Fibroblast of lung (primary cell): ENCODE measurements at regions not wholly inside any gene's neighbourhood (a gene's known extent, or its start where the extent isn't known, plus 50 kb on each side); places are given as distances from the start of the nearest gene placed in this dataset.

Experiments used
- DNase-seq, 2 donors: peaks; one replicate each; pipeline versions ENCODE4 v3.0.0 to v3.0.0-alpha.2; 2010; ENCODE audit warnings: low read depth in 2 of 2
- H2AFZ ChIP-seq: 2 replicates; pipeline ENCODE4 v1.5.1; 2012; ENCODE audit warnings: low read length, control low read depth, inconsistent platforms
- H3K27ac ChIP-seq: 2 replicates; pipeline ENCODE4 v1.5.1; 2011; ENCODE audit warnings: low read length, control low read depth; ENCODE audit not compliant: insufficient read depth
- H3K27me3 ChIP-seq: 2 replicates; pipeline ENCODE4 v1.5.1; 2011; ENCODE audit warnings: mild to moderate bottlenecking, low read length; ENCODE audit not compliant: control insufficient read depth, insufficient read depth
- H3K36me3 ChIP-seq: 2 replicates; pipeline ENCODE4 v1.5.1; 2011; ENCODE audit warnings: low read length; ENCODE audit not compliant: control insufficient read depth, insufficient read depth
- H3K4me1 ChIP-seq: 2 replicates; pipeline ENCODE4 v1.5.1; 2011; ENCODE audit warnings: low read length; ENCODE audit not compliant: control insufficient read depth, insufficient read depth; ENCODE audit errors: extremely low read depth
- H3K4me2 ChIP-seq: 2 replicates; pipeline ENCODE4 v1.5.1; 2011; ENCODE audit warnings: low read length, control low read depth; ENCODE audit not compliant: insufficient read depth; ENCODE audit errors: extremely low read depth
- H3K4me3 ChIP-seq, 4 experiments: fragments of 200-600 bp in 1 of 4; sonication (generic) in 1 of 4; replicated peaks in 1 of 4; 2 replicates each; pipeline ENCODE4 v1.5.1; 2011 to 2016; ENCODE audit warnings: low read length in 4 of 4, low read depth in 3 of 4, mild to moderate bottlenecking in 3 of 4, control low read depth in 2 of 4, inconsistent platforms in 1 of 4, mixed read lengths in 1 of 4; ENCODE audit not compliant: insufficient read depth in 1 of 4; ENCODE audit errors: control extremely low read depth in 1 of 4
- H3K79me2 ChIP-seq: 2 replicates; pipeline ENCODE4 v1.5.1; 2012; ENCODE audit warnings: mild to moderate bottlenecking, low read length, inconsistent platforms; ENCODE audit not compliant: control insufficient read depth, insufficient read depth
- H3K9ac ChIP-seq: 2 replicates; pipeline ENCODE4 v1.5.1; 2011; ENCODE audit warnings: mild to moderate bottlenecking, low read length, control low read depth; ENCODE audit not compliant: insufficient read depth
- H3K9me3 ChIP-seq: 2 replicates; pipeline ENCODE4 v1.5.1; 2012; ENCODE audit warnings: low read depth, low read length; ENCODE audit not compliant: control insufficient read depth, insufficient read depth
- H4K20me1 ChIP-seq: 2 replicates; pipeline ENCODE4 v1.5.1; 2011; ENCODE audit warnings: low read length; ENCODE audit not compliant: control insufficient read depth, insufficient read depth; ENCODE audit errors: extremely low read depth
- CTCF ChIP-seq, 2 donors: IDR thresholded peaks in 1 of 2; conservative IDR thresholded peaks in 1 of 2; 1 replicate in 1 of 2; 2 replicates in 1 of 2; pipeline ENCODE4 v1.5.1; 2011 to 2012; ENCODE audit warnings: low read length in 2 of 2, control low read depth in 1 of 2, inconsistent platforms in 1 of 2, low read depth in 1 of 2, mild to moderate bottlenecking in 1 of 2
- EZH2 ChIP-seq: IDR thresholded peaks from 2 replicates; pipeline ENCODE4 v1.5.1; 2012; ENCODE audit warnings: low read length, control low read depth, mild to moderate bottlenecking; ENCODE audit errors: missing control alignments

DNA sequence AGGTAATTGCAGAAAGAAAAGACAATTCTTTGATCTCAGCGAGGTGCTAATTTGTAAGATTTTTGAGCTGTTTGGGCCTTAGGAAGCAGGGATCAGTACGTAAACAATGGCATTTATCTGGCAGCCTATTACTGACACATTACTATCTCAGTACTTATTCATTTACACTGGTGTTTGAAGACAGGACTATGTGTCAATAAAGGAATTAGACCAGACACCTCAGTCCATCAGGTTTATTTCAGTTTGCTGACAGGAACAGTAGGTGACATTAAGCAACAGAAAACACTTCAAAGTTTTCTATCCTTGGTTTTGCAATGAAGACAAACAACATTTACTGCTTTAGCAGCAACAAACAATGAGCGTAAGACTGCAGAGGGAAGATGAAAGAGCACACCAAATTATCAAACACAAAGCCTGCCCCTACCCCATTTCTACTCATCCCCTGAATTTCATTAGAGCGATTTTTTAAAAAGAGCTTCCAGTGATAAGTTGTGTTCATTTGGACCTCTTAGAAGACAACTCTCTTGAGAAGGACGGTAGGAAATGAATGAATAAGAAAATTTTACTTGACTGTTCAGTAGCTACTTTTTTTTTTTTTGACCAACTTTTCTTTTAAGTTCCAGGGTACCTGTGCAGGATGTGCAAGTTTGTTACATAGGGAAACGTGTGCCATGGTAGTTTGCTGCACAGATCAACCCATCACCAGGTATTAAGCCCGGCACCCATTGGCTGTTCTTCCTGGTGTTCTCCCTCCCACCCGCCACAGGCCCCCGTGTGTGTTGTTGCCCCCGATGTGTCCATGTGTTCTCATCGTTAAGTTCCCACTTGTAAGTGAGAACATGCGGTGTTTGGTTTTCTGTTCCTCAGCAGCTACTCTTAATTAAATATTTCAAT, 138.8 kb downstream of the DKK1 start:
- no peaks in the 10 kb centered on the region for H3K79me2 ChIP-seq
- no peaks in the 10 kb centered on the region for H3K4me1 ChIP-seq
- H3K27ac ChIP-seq, result no peak overlapping the region
- no peak for TF ChIP-seq CTCF (conservative IDR thresholded peaks at IDR 0.05 in 1 of 2, IDR thresholded peaks at IDR 0.05 in 1 of 2; ENCODE audit: low read depth in 1 of 2, low read length in 2 of 2)
- TF ChIP-seq EZH2, result no peak
- no peak for DNase-seq
- no peaks in the 10 kb centered on the region for H3K27me3 ChIP-seq
- H4K20me1 ChIP-seq, result no peaks in the 10 kb centered on the region
- H3K36me3 ChIP-seq, result no peaks in the 10 kb centered on the region
- peak overlapping the region; percentile 19 for H2AFZ ChIP-seq
- H3K9me3 ChIP-seq, result no peaks in the 10 kb centered on the region
- H3K9ac ChIP-seq, result no peak overlapping the region
- H3K4me3 ChIP-seq, result no peak overlapping the region
- no peak overlapping the region for H3K4me2 ChIP-seq

DNA sequence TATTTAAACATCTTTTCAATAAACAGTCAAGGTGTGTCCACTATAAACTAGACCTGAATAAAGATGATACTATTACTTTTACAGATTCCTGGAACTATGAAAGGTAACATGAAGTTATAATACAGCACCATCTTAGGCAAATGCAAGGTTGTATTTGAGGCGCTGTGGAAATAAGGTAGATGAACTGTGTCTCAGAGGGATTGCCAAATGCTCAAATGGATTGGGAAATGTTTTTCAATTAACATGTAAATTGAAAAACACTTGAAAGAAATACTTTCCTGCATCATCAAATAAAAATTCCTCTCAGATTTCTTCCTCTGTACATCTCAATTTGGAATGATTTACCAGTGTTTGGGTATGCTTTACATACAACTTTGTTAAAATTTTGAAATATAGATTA, 139.4 kb downstream of the DKK1 start:
- TF ChIP-seq EZH2, result no peak
- no peak for TF ChIP-seq CTCF (conservative IDR thresholded peaks at IDR 0.05 in 1 of 2, IDR thresholded peaks at IDR 0.05 in 1 of 2; ENCODE audit: low read depth in 1 of 2, low read length in 2 of 2)
- no peaks in the 10 kb centered on the region for H3K27me3 ChIP-seq
- no peak overlapping the region for H3K9ac ChIP-seq
- H3K79me2 ChIP-seq, result no peaks in the 10 kb centered on the region
- H3K4me2 ChIP-seq, result no peak overlapping the region
- no peak overlapping the region for H2AFZ ChIP-seq
- no peak overlapping the region for H3K27ac ChIP-seq
- H3K36me3 ChIP-seq, result no peaks in the 10 kb centered on the region
- H3K4me1 ChIP-seq, result no peaks in the 10 kb centered on the region
- H3K4me3 ChIP-seq, result no peak overlapping the region
- no peaks in the 10 kb centered on the region for H4K20me1 ChIP-seq
- no peaks in the 10 kb centered on the region for H3K9me3 ChIP-seq
- DNase-seq, result no peak

DNA sequence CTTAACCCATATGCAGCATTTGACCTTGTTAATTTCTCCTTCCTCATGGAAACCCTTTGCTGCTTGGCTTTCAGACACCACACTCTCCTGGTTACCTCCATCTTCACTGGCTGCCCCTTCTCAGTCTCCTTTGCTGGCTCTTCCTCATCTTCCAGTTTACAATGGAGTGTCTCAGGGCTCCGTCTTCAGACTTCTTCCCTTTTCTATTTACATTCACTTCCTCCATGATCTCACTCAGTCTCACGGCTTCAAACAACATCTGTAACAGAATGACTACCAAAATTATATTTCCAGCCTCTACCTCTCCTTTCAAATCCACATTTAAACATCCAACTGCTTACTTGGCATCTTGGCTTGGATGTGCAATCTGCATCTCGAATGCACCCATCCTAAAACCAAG, 140.4 kb downstream of the DKK1 start:
- no peaks in the 10 kb centered on the region for H3K9me3 ChIP-seq
- H3K27ac ChIP-seq, result no peak overlapping the region
- TF ChIP-seq CTCF (conservative IDR thresholded peaks at IDR 0.05 in 1 of 2, IDR thresholded peaks at IDR 0.05 in 1 of 2; ENCODE audit: low read depth in 1 of 2, low read length in 2 of 2), result no peak
- no peak for TF ChIP-seq EZH2
- H4K20me1 ChIP-seq, result no peaks in the 10 kb centered on the region
- no peak for DNase-seq
- H3K79me2 ChIP-seq, result no peaks in the 10 kb centered on the region
- no peak overlapping the region for H2AFZ ChIP-seq
- H3K4me2 ChIP-seq, result no peak overlapping the region
- no peak overlapping the region for H3K9ac ChIP-seq
- no peaks in the 10 kb centered on the region for H3K27me3 ChIP-seq
- no peak overlapping the region for H3K4me3 ChIP-seq
- H3K4me1 ChIP-seq, result no peaks in the 10 kb centered on the region
- H3K36me3 ChIP-seq, result no peaks in the 10 kb centered on the region
